ENCODE measurements at regions not wholly inside any gene's neighbourhood (a gene's known extent, or its start where the extent isn't known, plus 50 kb on each side); places are given as distances from the start of the nearest gene placed in this dataset.
"Not testable (repeated sequence)": the region's sequence is repeated elsewhere in the genome, so short reads cannot be mapped to it uniquely, and the experiment has no call there.

DNA sequence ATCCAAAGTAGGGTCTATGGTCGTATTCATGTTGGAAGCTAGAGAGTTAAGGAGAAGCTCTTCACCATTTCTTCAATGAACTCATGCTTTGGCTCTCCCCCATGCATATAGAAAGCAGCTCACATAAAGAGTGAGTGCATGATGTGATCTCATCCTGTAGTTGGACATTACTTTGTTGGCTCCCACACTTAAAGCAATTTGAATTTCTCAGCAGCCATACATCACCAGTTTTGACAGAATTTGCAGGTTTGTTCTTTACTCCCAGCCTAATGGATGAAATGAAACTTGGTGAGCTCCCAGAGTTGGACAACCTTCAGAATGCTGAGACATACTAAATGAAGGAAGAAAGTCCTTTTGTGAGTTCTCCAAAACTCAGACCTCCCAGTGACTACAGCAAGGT is 613.5 kb downstream of the IQCM start:
- DNase-seq: no peak

DNA sequence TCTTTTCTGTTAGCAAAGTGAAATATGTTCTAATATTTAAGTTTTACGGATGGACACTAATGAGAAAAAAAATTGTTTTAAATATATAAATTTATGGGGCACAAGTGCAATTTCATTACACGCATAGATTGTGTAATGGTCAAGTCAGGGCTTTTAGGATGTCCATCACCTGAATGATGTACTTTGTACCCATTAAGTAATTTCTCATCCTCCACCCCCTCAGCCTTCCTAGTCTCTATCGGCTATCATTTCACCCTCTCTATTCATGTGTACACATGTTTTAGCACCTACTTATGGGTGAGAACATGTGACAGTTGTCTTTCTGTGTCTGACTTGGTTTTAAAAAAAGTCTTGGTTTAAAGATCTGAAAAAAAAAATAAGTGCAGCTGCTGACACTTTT is 616.0 kb downstream of the IQCM start:
- DNase-seq: no peak

DNA sequence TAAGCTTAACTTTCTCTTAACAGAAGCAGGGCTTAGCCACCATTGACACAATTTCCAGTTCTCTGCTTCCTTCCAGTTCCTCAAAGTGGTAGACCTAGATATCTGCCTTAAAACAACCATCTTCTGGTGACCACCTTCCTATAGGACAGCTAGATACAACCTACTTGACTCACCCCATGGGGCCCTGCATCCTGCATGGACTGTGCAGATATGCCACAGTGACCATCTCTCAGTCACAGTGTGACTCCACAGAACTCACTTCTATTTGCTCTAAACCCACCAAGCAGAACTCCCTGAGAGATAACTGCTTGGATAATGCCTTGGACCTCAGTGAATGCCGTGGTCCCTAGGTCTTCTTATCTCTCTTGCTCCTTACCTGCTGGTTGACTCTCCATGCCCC is 621.6 kb downstream of the IQCM start:
- no peak for DNase-seq

DNA sequence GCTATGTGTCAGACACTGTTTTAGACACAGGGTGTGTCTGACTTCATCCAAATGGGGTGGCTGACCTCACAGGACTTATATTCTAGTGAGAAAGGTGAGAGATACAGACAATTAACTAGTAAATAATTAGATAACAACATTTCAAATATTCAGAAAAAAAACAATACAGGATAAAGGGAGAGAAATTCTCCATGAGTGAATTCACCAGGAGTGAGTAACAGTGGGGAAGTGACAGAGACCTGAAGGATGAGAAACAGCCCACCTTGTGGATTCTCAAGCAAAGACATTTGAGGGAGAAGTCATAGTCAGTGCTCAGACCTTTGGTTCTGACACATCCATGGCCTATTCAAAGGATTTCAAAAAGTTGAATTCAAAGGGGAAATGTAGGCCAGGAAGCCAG is 627.9 kb downstream of the IQCM start:
- DNase-seq: no peak

DNA sequence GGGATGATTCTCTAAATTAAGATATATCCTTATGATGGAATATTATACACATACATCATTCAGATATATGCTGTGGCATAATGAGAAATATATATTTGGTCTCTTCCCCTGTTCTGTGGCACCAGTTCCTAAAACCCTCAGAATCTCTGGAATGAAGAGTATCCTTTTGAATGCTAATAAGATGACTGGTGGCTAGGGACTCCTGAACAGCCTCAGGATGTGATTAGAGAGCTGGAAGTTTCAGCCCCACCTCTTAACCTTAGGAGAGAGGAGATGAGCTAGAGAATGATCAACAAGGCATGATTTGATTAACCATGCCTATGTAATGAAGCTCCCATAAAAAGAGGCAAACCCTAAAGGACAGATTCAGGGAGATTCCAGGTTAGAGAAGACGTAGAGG is 632.0 kb downstream of the IQCM start:
- DNase-seq: no peak

DNA sequence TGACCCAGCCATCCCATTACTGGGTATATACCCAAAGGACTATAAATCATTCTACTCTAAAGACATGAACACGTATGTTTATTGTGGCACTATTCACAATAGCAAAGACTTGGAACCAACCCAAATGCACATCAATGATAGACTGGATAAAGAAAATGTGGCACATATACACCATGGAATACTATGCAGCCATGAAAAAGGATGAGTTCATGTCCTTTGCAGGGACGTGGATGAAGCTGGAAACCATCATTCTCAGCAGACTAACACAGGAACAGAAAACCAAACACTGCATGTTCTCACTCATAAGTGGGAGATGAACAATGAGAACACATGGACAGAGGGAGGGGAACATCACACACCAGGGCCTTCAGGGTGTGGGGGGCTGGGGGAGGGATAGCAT is 634.2 kb downstream of the IQCM start:
- not testable (repeated sequence) for DNase-seq

DNA sequence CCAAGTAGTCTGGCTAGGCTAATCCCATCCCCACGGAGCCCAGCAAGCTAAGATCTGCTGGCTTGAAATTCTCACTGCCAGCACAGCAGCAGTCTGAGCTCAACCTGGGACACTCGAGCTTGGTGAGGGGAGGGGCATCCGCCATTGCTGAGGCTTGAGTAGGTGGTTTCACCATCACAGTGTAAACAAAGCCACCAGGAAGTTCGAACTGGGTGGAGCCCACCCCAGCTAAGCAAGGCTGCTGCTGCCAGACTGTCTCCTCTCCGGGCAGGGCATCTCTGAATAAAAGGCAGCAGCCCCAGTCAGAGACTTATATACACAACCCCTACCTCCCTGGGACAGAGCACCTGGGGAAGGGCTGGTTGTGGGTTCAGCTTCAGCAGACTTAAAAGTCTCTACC is 639.6 kb downstream of the IQCM start:
- DNase-seq: no peak

DNA sequence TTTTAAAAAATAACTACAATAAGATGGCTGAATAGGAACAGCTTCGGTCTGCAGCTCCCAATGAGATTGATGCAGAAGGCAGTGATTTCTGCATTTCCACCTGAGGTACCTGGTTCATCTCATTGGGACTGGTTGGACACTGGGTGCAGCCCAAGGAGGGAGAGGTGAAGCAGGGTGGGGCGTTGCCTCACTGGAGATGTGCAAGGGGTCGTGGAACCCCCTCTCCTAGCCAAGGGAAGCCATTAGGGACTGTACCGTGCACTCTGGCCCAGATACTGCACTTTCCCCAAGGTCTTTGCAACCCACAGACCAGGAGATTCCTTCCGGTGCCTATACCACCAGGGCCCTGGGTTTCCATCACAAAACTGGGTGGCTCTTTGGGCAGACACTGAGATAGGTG is 640.1 kb downstream of the IQCM start:
- DNase-seq: no peak

DNA sequence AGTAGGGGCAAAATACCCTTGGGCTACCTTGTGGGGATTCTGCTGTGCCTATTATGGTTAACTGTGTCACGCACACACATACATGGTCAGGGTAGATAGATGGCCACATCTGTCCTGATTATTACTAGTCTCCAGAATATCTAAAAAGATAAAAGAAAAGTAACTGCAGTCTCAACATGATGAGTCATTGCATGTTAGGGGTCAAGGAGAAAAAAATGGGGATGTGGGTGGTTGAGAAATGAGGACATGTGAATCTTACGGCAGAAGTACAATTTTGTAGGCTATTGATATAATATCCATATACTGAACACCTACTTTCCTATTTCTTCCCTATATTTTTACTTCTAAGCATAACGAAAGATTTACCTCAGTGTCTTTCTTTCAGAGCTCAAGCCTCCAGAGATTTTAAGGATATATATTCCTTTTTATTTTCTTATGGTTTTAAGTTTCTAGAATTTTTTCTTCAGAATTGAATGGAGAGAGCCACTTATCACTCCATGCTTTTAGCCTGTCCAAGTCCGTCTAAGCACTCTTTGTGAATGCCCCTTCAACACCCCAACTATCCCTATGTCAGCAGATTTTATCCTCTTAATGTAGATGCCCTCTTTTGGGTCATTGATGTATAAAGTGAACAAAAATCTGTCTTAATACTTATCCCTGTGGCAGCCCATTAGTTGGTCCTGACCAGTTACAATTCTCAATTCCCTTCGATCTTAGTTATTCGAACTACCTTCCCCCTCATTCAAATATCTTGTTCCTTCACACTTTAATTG is 642.2 kb downstream of the IQCM start:
- DNase-seq: no peak

DNA sequence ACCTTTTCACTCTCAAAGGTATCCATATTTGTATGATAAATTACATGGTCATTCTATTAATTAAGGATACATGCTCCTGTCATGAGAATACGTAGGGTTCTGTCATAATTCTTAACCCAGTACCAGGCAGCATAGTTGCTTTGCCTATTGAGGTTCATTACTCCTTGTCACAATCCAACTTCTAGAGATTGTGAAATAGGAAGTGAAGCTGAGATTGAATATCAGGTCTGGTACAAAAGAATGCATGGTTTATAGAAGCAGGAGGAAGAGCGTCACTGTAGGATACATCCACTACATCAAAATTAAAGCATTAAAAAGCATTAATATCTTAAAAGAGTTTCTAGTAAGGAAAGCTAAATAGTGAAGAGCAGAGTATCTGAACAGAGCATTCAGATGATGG is 647.0 kb downstream of the IQCM start:
- DNase-seq: no peak

DNA sequence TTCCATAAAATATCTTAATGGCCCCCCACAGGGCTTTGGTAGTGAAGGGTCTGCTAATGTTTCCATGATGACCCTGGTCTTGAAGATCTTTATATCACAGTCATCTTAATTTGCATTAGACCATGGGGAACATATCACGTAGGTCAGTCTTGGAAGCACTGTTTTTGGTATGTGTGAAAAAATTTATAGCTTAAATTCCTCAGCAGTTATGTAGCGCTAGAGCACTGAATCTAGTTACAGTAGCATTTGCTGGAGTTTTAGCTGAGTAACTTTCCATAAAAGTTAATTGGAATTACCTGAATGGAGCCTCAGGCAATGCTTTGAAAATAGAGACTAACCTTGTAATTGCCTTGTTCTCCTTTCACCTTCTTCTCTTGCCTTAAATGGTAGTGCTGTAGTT is 648.8 kb downstream of the IQCM start:
- DNase-seq: no peak

DNA sequence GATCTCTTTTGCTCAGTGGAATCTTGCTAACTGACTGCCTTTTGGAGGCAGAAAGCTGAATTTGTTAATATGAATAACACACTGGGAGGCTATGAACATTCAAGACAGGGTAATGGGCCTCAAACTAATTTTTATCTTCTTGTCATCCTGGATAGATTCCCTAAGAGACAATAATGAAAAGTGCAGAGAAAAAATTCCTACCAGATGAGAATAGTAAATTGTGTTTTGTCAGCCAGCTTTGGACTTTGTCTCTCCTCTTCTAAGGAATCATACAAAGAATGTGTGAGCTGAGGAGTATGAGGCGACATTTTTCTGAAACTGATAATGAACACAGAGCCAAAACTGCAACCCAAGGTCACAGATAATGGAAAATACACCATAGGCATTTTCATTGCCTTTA is 649.3 kb downstream of the IQCM start:
- no peak for DNase-seq

DNA sequence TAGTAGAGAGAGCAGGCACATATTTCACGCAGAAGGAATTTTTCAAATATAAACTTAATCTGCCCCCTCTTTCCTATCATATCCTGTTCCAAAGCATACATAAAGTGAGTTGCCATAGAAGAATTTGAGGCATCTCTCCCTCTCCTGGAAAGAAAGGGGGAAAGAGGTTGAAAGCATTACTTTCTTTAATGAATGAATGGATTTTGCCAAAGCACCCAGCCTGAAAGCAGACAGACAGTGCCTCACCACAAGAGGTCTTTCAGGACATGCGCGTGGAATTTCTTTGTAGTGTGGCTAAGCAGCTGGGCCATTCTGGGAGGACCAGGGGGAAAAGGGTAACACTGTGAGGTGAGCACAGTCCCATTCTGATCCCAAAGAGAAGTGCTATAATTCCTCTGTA is 651.4 kb downstream of the IQCM start:
- DNase-seq: no peak

DNA sequence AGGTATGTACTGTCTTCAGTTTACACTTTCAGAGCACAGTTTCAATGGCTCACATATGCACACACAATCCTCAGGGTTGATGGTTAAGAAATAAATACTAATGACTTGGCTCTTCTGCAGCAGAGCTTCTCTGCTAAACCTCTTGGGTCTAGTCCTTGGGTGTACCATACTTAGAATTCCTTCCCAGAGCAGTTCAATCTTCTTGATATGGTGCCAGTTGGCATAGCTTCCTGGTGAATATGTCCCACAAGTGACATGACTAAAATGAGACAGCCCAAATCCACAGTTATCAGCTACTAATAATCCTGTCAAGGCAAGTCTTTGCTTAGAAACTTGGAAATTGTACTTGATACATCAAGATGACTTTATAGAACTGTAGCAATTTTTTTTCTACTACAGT is 654.4 kb downstream of the IQCM start:
- DNase-seq: no peak

DNA sequence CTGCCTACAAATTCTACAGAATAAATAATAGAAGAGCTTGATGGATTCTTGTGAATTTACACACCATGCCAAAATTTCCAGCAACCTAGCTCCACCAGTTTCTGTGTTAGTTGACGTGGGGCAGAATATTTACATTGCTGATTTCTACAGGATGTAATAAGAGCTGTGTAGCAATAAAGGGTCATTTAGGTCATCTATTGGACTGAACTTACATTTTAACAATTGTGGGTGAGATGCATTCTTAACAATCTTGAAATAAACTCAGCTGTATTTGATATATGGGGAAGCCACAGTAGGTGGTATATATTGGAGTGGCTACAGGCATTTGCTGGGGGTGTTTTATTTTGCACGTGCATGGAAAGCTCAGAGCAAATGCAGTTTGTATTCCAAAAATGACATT is 655.3 kb downstream of the IQCM start:
- no peak for DNase-seq

DNA sequence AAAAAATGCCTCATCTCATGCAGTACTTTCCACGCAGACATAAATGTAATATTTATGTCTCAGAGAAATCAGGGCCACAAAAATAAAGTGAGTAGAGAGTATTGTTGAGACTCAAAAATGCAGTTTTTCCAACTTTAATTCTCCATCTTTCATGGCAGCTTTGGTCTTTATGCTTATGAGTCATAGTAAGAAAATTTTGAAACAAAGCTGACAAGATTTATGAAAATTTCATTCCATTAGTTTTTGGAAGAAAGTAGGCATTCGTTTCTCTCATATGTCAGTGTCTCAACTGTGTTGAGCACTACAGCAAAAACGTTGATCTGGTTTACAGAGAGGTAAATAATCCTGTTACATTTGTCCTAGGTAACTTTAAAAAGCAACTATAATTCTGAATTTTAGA is 656.8 kb downstream of the IQCM start:
- DNase-seq: no peak

DNA sequence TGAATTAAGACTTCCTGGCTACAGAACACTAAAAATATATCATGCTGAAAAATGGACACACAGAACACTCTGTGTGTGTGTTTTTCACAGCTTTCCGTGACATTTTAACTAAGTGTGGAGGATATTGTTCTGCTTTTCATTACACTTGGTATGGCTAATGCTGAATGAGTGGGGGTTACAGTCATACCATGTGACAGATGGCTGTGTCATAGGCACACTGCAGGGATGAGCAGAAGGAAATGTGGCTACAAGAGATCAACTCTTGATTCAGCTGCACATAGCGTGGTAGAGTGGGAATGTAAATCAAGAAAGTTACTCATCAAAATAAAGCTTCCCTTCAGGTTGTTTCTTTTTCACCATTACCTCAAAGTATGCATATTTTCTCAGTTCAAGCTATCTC is 669.8 kb downstream of the IQCM start:
- DNase-seq: no peak

DNA sequence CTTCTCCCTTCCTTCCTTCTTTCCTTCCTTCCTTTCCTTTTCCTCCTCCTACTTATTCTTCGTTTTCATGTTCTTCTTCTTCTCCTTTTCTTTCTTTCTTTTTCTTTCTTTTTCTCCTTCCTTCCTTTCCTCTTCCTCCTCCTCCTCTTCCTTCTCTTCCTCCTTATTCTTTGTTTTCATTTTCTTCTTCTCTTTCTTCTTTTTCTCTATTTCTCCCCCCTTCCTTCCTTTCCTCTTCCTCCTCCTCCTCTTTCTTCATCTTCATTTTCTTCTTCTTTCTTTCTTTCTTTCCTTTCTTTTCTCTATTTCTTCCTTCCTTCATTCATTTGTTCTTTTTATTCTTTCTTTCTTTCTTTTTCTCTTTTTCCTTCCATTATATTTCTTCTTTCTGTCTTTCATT is 671.6 kb downstream of the IQCM start:
- no peak for DNase-seq

DNA sequence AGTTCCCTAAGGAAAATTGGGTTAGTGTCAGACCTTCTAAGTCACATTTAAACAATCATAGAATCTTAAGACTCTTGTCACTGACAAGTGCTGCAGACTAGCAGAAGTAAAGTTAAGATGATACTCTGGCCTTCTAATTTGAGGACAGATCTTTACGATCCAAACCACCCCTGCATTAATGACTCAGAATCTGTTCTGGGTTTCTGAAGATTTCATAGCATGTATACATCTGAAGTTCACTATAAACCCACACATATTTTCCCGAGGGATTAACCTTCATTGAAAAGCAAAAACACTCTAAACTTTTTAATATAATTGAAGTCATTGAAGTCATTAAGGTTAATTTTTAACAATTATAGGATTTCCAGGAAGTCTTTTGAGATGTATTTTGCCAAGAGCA is 674.3 kb downstream of the IQCM start:
- DNase-seq: no peak

DNA sequence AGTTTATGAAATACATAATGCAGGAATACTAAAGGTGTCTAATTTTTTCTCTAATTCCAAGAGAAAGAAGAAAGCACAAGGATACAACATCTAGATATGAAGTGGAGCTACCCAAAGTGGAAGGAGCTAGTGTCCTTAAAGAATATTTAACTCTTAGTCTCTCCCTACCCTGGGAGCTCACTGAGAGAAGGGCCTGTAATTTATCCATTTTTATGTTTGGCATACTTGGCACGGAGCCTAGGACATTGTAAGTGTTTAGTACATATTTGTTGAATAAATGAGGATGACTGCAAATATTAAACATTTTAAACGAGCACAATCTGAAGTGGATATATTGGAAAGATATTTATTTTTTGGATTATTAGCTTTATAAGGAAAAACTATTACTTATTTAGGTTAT is 674.8 kb downstream of the IQCM start:
- DNase-seq: no peak

DNA sequence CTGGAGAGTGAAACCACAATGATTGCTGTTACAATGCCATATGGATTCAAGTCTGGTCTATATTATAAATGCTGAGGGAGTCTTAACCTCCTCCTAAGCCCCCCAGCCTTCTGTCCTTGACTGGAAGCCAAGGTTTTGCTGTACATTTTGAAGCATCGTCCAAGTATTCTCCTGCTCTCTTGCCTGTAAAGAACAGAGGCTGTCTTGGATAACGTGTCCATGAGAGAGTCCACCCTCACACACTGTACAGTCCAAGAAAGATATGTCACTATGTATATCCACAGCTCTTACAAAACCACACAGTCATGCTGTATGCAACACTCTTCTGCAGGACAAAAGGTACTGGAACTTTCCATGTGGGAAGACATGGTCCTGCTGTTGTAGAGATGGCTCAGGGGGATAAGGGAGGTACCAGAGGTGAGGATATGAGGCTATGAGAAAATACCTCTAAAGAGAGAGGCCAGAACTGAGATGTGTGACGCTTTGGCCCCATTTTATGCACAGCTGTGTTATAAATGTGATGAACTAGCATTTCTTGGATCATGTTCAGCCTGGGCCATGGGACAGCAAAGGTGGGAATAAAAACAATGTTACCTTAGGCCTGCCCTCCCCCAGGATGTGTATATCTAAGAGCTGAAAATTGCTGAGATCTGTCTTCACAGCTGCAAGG is 678.6 kb downstream of the IQCM start:
- DNase-seq: no peak

DNA sequence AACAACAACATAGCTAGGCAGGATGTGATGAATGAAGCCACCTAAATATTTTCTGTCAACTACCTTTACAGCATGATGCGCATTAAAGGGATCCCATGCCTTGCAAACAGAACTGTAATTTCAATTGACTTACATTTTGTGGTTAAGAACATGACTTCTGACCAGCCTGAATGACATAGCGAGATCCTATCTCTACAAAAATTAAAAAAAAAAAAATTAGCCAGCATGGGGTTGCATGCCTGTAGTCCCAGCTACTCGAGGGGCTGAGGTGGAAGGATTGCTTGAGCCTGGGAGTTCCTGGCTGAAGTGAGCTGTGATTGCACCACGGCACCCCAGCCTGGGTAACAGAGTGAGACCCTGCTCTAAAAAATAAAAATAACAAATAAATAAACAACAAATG is 680.6 kb downstream of the IQCM start:
- no peak for DNase-seq

DNA sequence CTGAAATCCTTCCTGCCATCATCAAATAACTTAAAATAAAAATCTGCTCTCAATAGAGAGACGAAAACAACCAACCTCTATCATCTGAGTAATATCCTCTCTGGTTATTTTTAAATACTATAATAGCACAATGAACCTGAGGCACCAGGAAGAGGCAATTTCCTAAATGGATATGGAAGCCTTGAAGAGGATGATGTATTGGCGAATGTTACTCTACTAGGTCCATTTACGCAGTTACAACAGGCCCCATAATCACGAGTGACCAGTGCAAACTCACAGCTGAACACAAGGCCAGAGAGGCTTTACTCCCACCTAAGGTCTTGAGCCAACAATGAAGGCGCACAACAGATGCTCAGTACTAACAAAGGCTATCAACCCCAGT is 678.8 kb upstream of the NR3C2 start:
- no peak for DNase-seq

DNA sequence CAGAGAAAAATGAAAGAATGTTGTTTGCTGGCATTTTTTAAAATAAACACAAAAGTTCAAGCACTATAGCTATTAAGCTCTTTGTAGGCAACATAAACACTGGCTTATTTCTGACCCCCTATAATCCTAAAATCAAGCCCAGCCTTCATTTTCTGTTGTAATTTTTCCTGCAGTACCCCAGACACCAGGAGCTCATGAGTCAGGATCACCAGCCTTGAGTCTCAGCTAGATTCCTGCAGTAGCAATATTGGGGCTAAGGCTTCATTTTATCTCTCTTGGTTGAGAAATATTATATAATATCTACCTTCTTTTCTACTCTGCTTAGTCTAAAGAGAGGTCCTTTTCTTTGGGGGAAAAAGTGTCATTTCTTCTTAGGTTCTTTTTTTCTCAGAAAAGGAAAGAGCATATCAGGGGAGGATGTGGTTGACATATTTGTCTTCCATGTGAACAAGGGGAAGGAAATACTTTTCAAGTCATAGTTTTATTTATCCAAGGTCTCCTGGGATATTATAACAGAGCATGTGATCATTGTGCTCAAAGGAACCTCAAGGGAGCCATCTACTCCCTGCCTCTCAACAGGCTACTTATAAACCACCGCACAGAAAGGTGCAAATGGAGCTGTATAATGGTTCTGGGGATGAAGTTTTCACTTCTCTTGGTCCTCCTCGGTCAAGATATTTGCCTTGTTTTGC is 678.3 kb upstream of the NR3C2 start:
- DNase-seq: no peak

DNA sequence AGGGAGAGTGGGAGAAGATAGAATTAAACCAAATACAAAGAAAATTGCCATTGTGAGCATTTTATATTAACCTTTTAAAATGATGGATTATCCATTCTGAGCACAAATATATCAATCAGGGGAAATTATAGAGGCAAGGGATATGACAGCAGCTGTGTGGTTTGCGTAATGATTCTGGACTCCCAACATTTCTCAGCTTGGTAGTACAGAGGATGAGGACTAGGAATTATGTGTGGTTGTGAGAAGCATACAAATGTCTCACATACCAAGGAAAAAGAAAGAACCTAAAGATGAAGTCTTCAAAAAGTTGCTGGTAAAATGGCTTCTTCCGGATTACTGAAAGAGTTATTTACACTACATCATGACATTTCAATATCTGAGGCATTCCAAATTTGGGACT is 674.6 kb upstream of the NR3C2 start:
- no peak for DNase-seq

All from CD4-positive, alpha-beta T cell treated with Interleukin-15 for 1 hour (primary cell).